Tibial nerve (tissue), 4 donors: ENCODE measurements at regions not wholly inside any gene's neighbourhood (a gene's known extent, or its start where the extent isn't known, plus 50 kb on each side); places are given as distances from the start of the nearest gene placed in this dataset.

Experiments
- DNase-seq, 2 donors: peaks; one replicate each; pipeline ENCODE4 v3.0.0-alpha.2; 2019; ENCODE audit warnings: low spot score in 2 of 2
- H3K27ac ChIP-seq, 4 donors: fragments of 200-600 bp; sonication (generic) in 3 of 4; one replicate each; pipeline ENCODE4 v1.5.1; 2017 to 2019; ENCODE audit warnings: mild to moderate bottlenecking in 1 of 4
- H3K27me3 ChIP-seq, 2 donors: fragments of 200-600 bp; sonication (generic) in 1 of 2; one replicate each; pipeline versions ENCODE4 v1.5.1 to v1.6.0; 2017 to 2019
- H3K36me3 ChIP-seq, 3 donors: fragments of 200-600 bp; sonication (generic); one replicate each; pipeline ENCODE4 v1.5.1; 2018 to 2019
- H3K4me1 ChIP-seq, 4 donors: fragments of 200-600 bp; sonication (generic) in 3 of 4; one replicate each; pipeline ENCODE4 v1.5.1; 2017 to 2019
- H3K4me3 ChIP-seq, 4 donors: fragments of 200-600 bp; sonication (generic) in 3 of 4; one replicate each; pipeline ENCODE4 v1.5.1; 2017 to 2019; ENCODE audit warnings: mild to moderate bottlenecking in 1 of 4, moderate library complexity in 1 of 4
- H3K9me3 ChIP-seq, 4 donors: fragments of 200-600 bp; sonication (generic) in 3 of 4; one replicate each; pipeline ENCODE4 v1.5.1; 2017 to 2019
- EP300 ChIP-seq, 2 donors: sonication (generic); formaldehyde crosslinking; IDR thresholded peaks; one replicate each; pipeline ENCODE4 v1.6.1; 2017; ENCODE audit warnings: antibody characterized with exemption in 2 of 2, mild to moderate bottlenecking in 1 of 2
- POLR2A ChIP-seq, 2 donors: fragments of 450-650 bp; IDR thresholded peaks; one replicate each; pipeline ENCODE4 v1.6.1; 2017; ENCODE audit warnings: antibody characterized with exemption in 2 of 2, mild to moderate bottlenecking in 2 of 2, moderate library complexity in 2 of 2
- WGBS, 2 donors: methylation state at CpG; one replicate each; pipeline ENCODE4 v1.1.5; 2018; 5-methylcytosine and 5-hydroxymethylcytosine counted together
- TF ChIP-seq, protein P1 (sequence below), 5 experiments: fragments of 200-600 bp in 3 of 5; fragments of 450-650 bp in 2 of 5; sonication (generic) in 3 of 5; IDR thresholded peaks; one replicate each; pipeline ENCODE4 v1.5.1; 2016 to 2019; ENCODE audit warnings: antibody characterized with exemption in 5 of 5, mild to moderate bottlenecking in 3 of 5, moderate library complexity in 2 of 5

DNA sequence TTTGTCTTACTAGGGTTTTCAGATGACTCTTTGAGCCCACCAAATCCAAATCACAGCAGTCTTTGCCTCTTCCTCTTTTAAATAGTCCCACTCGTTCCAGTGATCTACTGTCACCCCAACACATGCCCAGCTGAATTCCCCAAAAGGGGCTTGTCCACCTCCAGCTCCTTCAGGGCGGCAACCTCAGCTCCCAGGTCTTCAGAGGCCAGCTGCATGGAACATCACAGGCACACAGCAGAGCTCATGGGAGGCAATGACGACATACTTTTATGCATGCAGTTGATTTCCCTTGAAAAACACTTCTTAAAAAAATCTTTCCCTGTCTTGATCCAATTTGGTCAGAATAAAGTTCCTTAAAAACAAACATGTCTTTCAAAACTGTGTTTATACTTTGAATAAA is 244.3 kb upstream of the NR2F2 start:
- H3K4me1 ChIP-seq, result peaks cover 0 to 21% (median 2%) of the 10 kb centered on the region in 4 donors
- H3K9me3 ChIP-seq, result no peaks in the 10 kb centered on the region
- TF ChIP-seq EP300 (IDR thresholded peaks at IDR 0.05) (no peak), POLR2A (IDR thresholded peaks at IDR 0.05) (no peak)
- TF ChIP-seq, protein P1, sequence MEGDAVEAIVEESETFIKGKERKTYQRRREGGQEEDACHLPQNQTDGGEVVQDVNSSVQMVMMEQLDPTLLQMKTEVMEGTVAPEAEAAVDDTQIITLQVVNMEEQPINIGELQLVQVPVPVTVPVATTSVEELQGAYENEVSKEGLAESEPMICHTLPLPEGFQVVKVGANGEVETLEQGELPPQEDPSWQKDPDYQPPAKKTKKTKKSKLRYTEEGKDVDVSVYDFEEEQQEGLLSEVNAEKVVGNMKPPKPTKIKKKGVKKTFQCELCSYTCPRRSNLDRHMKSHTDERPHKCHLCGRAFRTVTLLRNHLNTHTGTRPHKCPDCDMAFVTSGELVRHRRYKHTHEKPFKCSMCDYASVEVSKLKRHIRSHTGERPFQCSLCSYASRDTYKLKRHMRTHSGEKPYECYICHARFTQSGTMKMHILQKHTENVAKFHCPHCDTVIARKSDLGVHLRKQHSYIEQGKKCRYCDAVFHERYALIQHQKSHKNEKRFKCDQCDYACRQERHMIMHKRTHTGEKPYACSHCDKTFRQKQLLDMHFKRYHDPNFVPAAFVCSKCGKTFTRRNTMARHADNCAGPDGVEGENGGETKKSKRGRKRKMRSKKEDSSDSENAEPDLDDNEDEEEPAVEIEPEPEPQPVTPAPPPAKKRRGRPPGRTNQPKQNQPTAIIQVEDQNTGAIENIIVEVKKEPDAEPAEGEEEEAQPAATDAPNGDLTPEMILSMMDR (IDR thresholded peaks at IDR 0.05), result no peak
- peaks cover 0 to 13% (median 0%) of the 10 kb centered on the region in 3 donors for H3K36me3 ChIP-seq
- DNase-seq, result no peak
- no peaks in the 10 kb centered on the region for H3K27me3 ChIP-seq
- H3K27ac ChIP-seq, result peak overlapping the region in 1 of 4 donors; percentile 33
- H3K4me3 ChIP-seq, result no peak overlapping the region
- WGBS, 2 donors, result 43 to 73% methylated on average over 3 of the region's 3 CpGs

DNA sequence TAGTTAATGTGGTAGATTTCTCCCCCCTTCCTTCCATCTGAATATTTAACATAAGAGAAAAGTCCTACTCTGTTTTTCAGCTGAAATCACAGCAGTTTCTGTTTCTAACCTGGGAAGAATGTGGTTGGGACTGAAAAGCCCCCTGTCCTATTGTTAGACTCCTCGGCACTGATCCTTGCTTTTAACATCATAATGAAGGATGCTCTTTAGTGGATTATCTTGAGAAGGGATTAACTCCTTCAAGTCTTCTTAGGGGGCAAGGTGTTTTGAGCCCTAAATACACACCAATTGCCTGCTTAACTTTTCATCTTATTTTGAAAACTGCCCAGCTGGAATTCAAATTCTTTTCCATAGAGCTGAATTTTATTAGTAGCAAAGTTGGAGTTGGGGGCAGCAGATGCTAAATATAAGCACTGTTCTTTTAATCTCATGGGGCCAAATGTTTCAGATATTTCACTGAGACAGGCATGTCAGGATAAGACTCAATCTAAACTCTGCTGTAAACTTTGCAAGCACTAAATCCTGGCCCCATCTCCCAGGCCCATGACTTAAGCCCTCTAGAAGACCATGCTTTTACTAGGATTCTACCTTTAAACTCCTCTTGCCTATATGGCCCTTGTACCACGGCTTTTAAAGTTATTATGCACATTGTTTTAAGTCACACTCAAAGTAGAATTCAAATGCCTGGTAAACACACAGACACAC is 243.2 kb upstream of the NR2F2 start:
- no peaks in the 10 kb centered on the region for H3K27me3 ChIP-seq
- peaks cover 0 to 5% (median 0%) of the 10 kb centered on the region in 3 donors for H3K36me3 ChIP-seq
- DNase-seq, result no peak
- TF ChIP-seq, protein P1 (IDR thresholded peaks at IDR 0.05), result no peak
- TF ChIP-seq POLR2A (IDR thresholded peaks at IDR 0.05) (no peak), EP300 (IDR thresholded peaks at IDR 0.05) (no peak)
- H3K9me3 ChIP-seq, result no peaks in the 10 kb centered on the region
- peak overlapping the region in 2 of 4 donors; percentile 45 to 52 for H3K27ac ChIP-seq
- WGBS, 2 donors, result 15 to 24% methylated on average over 2 of the region's 2 CpGs
- H3K4me3 ChIP-seq, result no peak overlapping the region
- peaks cover 0 to 21% (median 2%) of the 10 kb centered on the region in 4 donors for H3K4me1 ChIP-seq

DNA sequence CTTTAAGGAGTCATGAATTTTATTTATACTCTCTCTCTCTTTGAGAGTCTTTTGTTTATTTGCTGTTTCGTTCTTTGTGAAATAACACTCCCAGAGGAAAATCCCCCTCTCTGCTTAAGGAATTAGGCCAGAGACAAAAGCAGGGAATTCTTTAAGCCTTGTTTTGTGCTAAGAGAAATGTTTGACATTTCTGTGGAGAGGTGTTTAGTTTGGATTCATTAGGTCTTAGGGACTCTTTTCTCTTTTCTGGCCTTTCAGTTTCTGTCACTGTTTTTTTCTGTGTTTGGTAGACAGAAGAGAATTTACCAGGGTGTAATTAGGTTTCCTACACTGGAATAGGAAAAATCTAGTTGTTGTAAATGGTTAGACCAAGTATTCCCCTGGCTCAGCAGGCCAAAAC is 241.8 kb upstream of the NR2F2 start:
- no peak for DNase-seq
- H3K4me1 ChIP-seq, result peaks cover 0 to 21% (median 2%) of the 10 kb centered on the region in 4 donors
- no peaks in the 10 kb centered on the region for H3K9me3 ChIP-seq
- TF ChIP-seq, protein P1 (IDR thresholded peaks at IDR 0.05), result no peak
- no peak for TF ChIP-seq POLR2A (IDR thresholded peaks at IDR 0.05)
- TF ChIP-seq EP300 (IDR thresholded peaks at IDR 0.05), result no peak
- peak overlapping the region in 2 of 4 donors; percentile 60 to 65 for H3K27ac ChIP-seq
- WGBS, 2 donors, result 25 to 30% methylated on average over 1 of the region's 1 CpG
- H3K27me3 ChIP-seq, result no peaks in the 10 kb centered on the region
- H3K4me3 ChIP-seq, result peak overlapping the region in 1 of 4 donors; percentile 13
- H3K36me3 ChIP-seq, result peaks cover 0 to 3% (median 0%) of the 10 kb centered on the region in 3 donors

DNA sequence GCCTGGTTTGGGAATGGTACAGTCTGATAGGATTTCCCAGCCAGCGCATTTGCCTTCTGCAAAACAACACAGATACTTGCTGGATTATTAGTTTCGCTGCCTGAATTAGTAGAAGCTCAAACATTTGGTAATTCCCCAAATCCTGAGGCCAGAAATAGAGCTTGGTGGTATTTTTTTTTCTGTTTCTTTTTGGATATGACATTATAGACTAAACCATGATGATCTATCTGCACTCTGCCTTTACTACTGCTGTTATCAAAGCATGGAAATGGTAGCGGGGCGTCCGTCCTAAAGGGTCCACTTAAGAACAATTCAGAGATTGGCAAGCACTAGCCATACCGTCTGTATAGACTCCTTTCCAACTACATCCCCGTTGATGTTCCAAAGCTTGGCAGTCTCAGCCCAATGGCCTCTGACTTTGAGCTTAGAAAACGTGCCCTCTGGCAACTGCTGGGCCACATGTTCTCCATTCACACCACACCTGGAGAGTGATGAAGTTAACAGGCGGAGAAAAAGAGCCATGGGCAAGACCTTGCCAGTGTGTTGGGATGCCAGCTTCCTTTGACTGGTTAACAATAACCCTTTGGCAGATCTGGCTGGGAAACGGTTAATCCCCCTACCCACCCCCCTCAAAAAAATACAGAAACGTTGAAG is 241.0 kb upstream of the NR2F2 start:
- DNase-seq, result no peak
- Histone ChIP-seq H3K27me3 (no peaks in the 10 kb centered on the region), H3K36me3 (no peaks in the 10 kb centered on the region), H3K9me3 (no peaks in the 10 kb centered on the region), H3K4me1 (peaks cover 0 to 21% (median 2%) of the 10 kb centered on the region in 4 donors), H3K27ac (no peak overlapping the region), H3K4me3 (no peak overlapping the region)
- TF ChIP-seq, protein P1 (IDR thresholded peaks at IDR 0.05), result no peak
- no peak for TF ChIP-seq POLR2A (IDR thresholded peaks at IDR 0.05)
- TF ChIP-seq EP300 (IDR thresholded peaks at IDR 0.05), result no peak
- 72 to 74% methylated on average over 11 of the region's 11 CpGs for WGBS, 2 donors

DNA sequence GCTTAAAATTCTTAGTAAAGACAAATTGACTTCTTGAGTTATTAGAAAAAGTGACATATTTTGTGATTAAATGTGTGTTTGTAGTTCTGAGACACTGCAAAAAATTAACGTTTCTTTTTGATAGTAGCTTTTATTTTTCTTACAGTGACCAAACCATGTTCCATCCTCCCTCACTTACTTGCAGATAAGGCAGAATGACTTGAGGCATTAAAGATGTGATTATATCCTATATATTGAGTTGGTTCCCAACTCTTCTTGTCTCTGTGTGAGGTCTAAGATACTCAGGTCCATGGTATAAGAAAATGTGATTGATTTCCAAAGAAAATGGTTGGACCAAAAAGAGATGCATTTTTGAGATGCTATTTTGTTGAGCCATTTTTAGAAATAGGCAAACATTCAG is 238.3 kb upstream of the NR2F2 start:
- Histone ChIP-seq H3K9me3 (no peaks in the 10 kb centered on the region), H3K36me3 (peaks cover 0 to 7% (median 0%) of the 10 kb centered on the region in 3 donors), H3K27me3 (no peaks in the 10 kb centered on the region), H3K27ac (no peak overlapping the region), H3K4me3 (no peak overlapping the region), H3K4me1 (peaks cover 0 to 18% (median 2%) of the 10 kb centered on the region in 4 donors)
- no peak for DNase-seq
- 45 to 59% methylated on average over 1 of the region's 1 CpG for WGBS, 2 donors
- TF ChIP-seq POLR2A (IDR thresholded peaks at IDR 0.05), result no peak
- no peak for TF ChIP-seq EP300 (IDR thresholded peaks at IDR 0.05)
- TF ChIP-seq, protein P1 (IDR thresholded peaks at IDR 0.05), result no peak
